ENCODE measurements at regions not wholly inside any gene's neighbourhood (a gene's known extent, or its start where the extent isn't known, plus 50 kb on each side); places are given as distances from the start of the nearest gene placed in this dataset.

DNA sequence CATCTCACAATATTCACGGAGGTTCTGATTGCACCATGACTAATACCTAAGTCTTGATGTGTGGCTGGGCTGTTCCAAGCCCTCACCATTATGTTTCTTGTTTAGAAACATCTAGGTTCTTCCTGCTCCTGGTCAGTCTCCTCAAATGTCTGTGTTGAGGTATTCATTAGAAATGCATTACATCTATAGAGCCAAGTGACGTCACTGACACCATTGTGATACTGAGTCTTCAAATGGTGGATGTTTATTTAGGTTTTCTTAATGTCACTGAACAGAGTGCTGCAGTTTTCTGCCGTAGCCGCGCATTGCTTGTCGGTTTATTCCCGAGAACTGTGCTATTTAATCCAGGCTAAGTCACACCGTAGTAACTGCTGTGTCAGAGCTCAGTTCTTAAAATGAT, 142.4 kb upstream of the SPACA7 start:
- no peaks in the 10 kb centered on the region for H3K36me3 ChIP-seq (ENCODE audit: control insufficient read depth, insufficient read depth, low read length)
- H3K9me3 ChIP-seq (ENCODE audit: control insufficient read depth, low read length): no peaks in the 10 kb centered on the region
- no peaks in the 10 kb centered on the region for H3K4me1 ChIP-seq (ENCODE audit: control insufficient read depth, insufficient read depth, low read length)
- H3K27ac ChIP-seq (ENCODE audit: insufficient read depth, low read depth, low read length, poor library complexity, severe bottlenecking): no peak overlapping the region
- no peak overlapping the region for H3K4me3 ChIP-seq (ENCODE audit: insufficient read depth, low read depth, low read length)
- 94 to 96% methylated on average over 8 of the region's 8 CpGs for WGBS, 2 experiments
- H3K27me3 ChIP-seq (ENCODE audit: control insufficient read depth, insufficient read depth, low read length, poor library complexity, severe bottlenecking): no peaks in the 10 kb centered on the region

DNA sequence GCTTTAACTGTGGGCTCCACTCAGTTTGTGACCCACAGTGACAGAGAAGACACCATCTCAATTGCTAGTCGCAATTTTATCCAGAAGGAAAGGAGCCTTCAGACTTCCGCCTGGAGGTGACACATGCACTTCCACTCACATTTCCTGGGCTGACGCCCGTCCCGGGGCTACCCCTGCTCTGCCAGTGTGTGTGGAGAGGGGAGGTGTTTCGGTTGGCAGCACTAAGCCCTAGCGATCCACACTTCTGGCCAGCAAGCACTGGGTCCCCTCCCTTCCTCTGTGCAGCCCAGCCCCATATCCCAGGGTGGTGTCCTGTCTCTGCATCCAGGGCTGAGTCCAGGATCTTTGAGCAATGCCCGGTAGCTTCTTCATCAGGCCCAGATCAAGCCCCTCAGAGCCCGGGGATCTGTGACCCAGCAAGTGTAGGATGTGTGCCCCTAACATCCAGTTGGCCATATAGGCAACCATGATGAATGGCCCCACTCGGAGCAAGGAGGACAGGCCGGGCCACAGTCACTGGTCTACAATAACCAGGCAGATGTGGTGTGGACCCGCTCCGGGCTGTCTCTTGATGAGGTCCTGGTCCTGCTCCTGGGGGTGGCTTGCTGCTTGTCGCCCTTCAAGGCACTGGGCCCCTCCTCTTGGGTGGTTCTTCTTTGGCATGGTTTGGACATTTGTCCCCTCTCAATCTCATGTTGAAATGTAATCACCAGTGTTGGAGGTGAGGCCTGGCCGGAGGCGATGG, 141.9 kb upstream of the SPACA7 start:
- Histone ChIP-seq H3K4me3 (ENCODE audit: insufficient read depth, low read depth, low read length) (no peak overlapping the region), H3K4me1 (ENCODE audit: control insufficient read depth, insufficient read depth, low read length) (no peaks in the 10 kb centered on the region), H3K27ac (ENCODE audit: insufficient read depth, low read depth, low read length, poor library complexity, severe bottlenecking) (no peak overlapping the region), H3K27me3 (ENCODE audit: control insufficient read depth, insufficient read depth, low read length, poor library complexity, severe bottlenecking) (no peaks in the 10 kb centered on the region), H3K36me3 (ENCODE audit: control insufficient read depth, insufficient read depth, low read length) (no peaks in the 10 kb centered on the region), H3K9me3 (ENCODE audit: control insufficient read depth, low read length) (no peaks in the 10 kb centered on the region)
- WGBS, 2 experiments: 91 to 93% methylated on average over 16 of the region's 16 CpGs

DNA sequence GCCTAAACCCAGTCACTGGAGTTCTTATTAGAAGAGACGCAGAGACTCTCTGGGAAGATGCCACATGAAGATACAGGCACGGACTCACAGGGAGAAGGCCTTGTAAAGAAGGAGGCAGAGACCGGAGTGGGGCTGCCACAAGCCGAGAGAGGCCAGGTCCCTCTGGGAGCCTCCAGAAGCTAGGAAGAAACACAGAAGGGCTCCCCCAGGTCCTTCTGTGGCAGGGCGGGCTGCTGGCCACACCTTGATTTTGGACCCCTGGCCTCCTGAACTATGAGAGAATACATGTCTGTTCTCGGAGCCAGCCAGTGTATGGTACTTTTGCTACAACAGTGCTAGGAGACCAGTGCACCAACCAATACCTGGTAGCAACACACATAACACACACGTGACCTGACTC, 140.1 kb upstream of the SPACA7 start:
- Histone ChIP-seq H3K27ac (ENCODE audit: insufficient read depth, low read depth, low read length, poor library complexity, severe bottlenecking) (no peak overlapping the region), H3K27me3 (ENCODE audit: control insufficient read depth, insufficient read depth, low read length, poor library complexity, severe bottlenecking) (no peaks in the 10 kb centered on the region), H3K36me3 (ENCODE audit: control insufficient read depth, insufficient read depth, low read length) (no peaks in the 10 kb centered on the region), H3K4me1 (ENCODE audit: control insufficient read depth, insufficient read depth, low read length) (no peaks in the 10 kb centered on the region), H3K4me3 (ENCODE audit: insufficient read depth, low read depth, low read length) (no peak overlapping the region), H3K9me3 (ENCODE audit: control insufficient read depth, low read length) (no peaks in the 10 kb centered on the region)
- 87 to 89% methylated on average over 7 of the region's 7 CpGs for WGBS, 2 experiments

DNA sequence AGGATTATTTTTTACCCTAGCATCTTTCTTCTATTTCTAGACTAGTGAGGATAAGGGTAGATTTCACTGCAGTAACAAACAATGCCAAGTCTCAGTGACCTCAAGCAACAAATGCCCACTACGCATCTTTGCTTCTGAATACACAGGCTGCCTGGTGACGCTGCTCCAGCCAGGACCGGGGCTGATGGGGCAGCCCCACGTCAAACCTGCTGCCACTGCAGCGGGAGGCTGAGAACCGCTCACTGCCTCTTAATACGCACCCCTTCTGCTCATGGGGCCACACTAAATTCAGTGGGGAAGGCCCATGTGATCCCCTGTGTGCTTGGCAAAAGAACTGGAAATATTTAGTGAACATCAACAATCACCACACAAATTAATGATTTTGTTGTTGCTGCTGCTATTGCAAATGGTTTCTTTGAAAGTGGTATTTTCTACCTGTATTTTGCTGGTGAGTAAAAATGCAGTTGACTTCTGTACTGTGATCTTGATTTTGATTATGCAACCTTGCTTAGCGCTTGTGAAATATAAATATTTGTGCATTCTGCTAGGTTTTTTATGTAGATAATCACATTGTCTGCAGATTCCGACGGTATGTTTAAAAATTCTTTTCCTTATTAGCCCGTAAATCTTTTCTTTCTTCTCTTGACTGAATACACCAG, 139.5 kb upstream of the SPACA7 start:
- no peaks in the 10 kb centered on the region for H3K36me3 ChIP-seq (ENCODE audit: control insufficient read depth, insufficient read depth, low read length)
- WGBS, 2 experiments: 95 to 97% methylated on average over 11 of the region's 11 CpGs
- H3K4me3 ChIP-seq (ENCODE audit: insufficient read depth, low read depth, low read length): no peak overlapping the region
- H3K27ac ChIP-seq (ENCODE audit: insufficient read depth, low read depth, low read length, poor library complexity, severe bottlenecking): no peak overlapping the region
- H3K4me1 ChIP-seq (ENCODE audit: control insufficient read depth, insufficient read depth, low read length): no peaks in the 10 kb centered on the region
- H3K9me3 ChIP-seq (ENCODE audit: control insufficient read depth, low read length): no peaks in the 10 kb centered on the region
- no peaks in the 10 kb centered on the region for H3K27me3 ChIP-seq (ENCODE audit: control insufficient read depth, insufficient read depth, low read length, poor library complexity, severe bottlenecking)

DNA sequence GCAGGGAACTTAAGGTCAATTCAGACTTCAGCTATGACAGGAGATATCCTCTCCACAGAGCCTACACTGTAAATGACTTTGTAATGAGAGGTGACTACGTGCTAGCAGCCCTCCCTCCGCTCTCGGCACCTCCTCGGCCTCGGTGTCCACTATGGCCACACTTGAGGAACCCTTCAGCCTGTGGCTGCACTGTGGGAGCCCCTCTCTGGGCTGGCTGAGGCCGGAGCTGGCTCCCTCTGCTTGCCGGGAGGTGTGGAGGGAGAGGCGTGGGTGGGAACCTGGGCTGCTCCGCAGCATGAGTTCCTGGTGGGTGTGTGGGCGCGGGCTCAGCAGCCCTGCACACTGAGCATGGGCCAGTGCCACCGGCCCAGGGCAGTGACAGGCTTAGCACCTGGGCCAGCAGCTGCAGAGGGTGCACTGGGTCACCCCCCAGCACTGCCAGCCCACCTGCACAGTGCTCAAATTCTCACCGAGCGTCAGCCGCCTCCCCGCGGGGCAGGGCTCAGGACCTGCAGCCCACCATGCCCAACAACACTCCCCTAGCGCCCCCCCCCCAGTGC, 137.6 kb upstream of the SPACA7 start:
- Histone ChIP-seq H3K4me3 (ENCODE audit: insufficient read depth, low read depth, low read length) (no peak overlapping the region), H3K4me1 (ENCODE audit: control insufficient read depth, insufficient read depth, low read length) (no peaks in the 10 kb centered on the region), H3K27ac (ENCODE audit: insufficient read depth, low read depth, low read length, poor library complexity, severe bottlenecking) (no peak overlapping the region), H3K27me3 (ENCODE audit: control insufficient read depth, insufficient read depth, low read length, poor library complexity, severe bottlenecking) (no peaks in the 10 kb centered on the region), H3K9me3 (ENCODE audit: control insufficient read depth, low read length) (no peaks in the 10 kb centered on the region), H3K36me3 (ENCODE audit: control insufficient read depth, insufficient read depth, low read length) (no peaks in the 10 kb centered on the region)
- WGBS, 2 experiments: 92 to 93% methylated on average over 17 of the region's 18 CpGs

DNA sequence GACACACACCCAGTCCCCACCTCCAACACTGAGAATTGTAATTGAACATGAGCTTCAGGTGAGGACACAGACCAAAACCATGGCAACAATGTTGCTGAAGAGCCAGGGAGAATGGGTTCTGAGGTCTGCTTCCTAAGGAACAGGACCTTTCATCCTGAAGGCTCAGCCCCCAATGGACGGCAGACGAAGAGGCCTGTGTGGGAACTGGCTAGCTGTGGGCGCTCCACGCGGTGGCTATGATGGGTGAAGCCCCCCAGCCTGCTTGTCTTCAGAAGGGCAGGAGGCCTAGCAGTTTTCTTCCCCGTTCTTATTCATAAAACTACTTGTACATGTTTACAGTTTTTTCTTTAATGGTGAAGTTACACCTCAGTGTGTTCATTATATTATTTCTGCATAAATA, 136.1 kb upstream of the SPACA7 start:
- Histone ChIP-seq H3K27ac (ENCODE audit: insufficient read depth, low read depth, low read length, poor library complexity, severe bottlenecking) (no peak overlapping the region), H3K4me3 (ENCODE audit: insufficient read depth, low read depth, low read length) (no peak overlapping the region), H3K9me3 (ENCODE audit: control insufficient read depth, low read length) (no peaks in the 10 kb centered on the region), H3K36me3 (ENCODE audit: control insufficient read depth, insufficient read depth, low read length) (no peaks in the 10 kb centered on the region), H3K27me3 (ENCODE audit: control insufficient read depth, insufficient read depth, low read length, poor library complexity, severe bottlenecking) (no peaks in the 10 kb centered on the region), H3K4me1 (ENCODE audit: control insufficient read depth, insufficient read depth, low read length) (no peaks in the 10 kb centered on the region)
- 87 to 88% methylated on average over 5 to 6 of the region's 6 CpGs for WGBS, 2 experiments

DNA sequence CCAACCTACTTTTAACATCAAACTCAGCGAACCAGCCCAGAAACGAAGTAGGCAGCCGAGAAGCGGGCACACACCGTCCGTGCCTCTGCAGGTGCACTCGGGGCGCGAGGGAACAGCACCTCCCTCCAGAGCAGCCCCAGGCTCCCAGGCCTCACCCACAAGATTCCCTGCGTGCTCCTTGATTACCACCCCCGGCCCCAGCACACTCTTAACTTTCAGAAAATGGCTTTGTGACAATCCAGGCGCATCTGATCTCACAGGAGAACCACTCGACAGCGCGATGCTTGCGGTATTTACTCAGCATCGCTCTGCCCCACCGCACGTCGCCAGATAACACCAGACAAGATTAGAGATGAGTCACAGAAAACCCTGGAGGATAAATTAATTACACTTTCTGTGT, 134.9 kb upstream of the SPACA7 start:
- Histone ChIP-seq H3K9me3 (ENCODE audit: control insufficient read depth, low read length) (no peaks in the 10 kb centered on the region), H3K27me3 (ENCODE audit: control insufficient read depth, insufficient read depth, low read length, poor library complexity, severe bottlenecking) (no peaks in the 10 kb centered on the region), H3K36me3 (ENCODE audit: control insufficient read depth, insufficient read depth, low read length) (no peaks in the 10 kb centered on the region), H3K4me1 (ENCODE audit: control insufficient read depth, insufficient read depth, low read length) (no peaks in the 10 kb centered on the region), H3K27ac (ENCODE audit: insufficient read depth, low read depth, low read length, poor library complexity, severe bottlenecking) (no peak overlapping the region), H3K4me3 (ENCODE audit: insufficient read depth, low read depth, low read length) (no peak overlapping the region)
- WGBS, 2 experiments: 88% methylated on average over 20 of the region's 20 CpGs

DNA sequence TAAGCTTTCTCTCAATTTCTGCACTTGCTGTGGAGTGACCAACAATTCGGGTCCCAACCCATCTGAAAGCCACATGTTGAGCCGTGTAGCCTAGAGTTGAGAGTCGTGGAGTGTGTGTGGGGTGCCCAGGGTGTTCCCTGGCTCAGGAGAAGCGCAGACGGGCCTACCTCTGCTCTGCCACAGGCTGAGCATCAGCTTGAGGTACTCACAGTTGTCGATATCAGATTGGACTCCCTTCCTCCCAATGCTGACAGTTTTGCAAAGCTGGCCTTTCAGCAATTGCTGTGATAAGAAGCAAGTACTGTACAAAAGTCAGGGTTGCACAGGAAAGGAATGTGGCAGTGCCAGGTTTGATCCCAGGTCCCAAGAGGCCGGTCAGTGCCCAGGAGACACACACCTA, 133.4 kb upstream of the SPACA7 start:
- Histone ChIP-seq H3K27me3 (ENCODE audit: control insufficient read depth, insufficient read depth, low read length, poor library complexity, severe bottlenecking) (no peaks in the 10 kb centered on the region), H3K4me3 (ENCODE audit: insufficient read depth, low read depth, low read length) (no peak overlapping the region), H3K4me1 (ENCODE audit: control insufficient read depth, insufficient read depth, low read length) (no peaks in the 10 kb centered on the region), H3K27ac (ENCODE audit: insufficient read depth, low read depth, low read length, poor library complexity, severe bottlenecking) (no peak overlapping the region), H3K36me3 (ENCODE audit: control insufficient read depth, insufficient read depth, low read length) (no peaks in the 10 kb centered on the region), H3K9me3 (ENCODE audit: control insufficient read depth, low read length) (no peaks in the 10 kb centered on the region)
- WGBS, 2 experiments: 93 to 94% methylated on average over 7 of the region's 7 CpGs

DNA sequence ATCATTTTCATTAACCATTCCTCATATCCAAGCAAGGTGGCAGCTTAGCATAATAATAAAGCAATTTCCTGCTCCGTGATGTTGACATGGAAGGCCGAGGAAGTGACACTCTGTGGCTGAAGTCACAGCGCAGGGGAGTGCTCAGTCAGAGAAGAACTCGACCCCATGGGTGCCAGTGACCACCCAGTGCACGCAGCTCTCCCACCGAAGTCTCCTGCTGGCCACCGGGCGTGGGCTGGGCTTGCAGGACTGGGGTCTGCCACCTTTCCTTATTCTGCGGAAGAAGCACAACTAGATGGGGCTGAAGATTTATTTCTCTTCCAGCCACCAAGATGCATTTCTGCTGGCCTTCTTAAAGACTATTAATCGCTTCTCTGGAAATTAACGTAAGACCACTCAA, 132.1 kb upstream of the SPACA7 start:
- no peak overlapping the region for H3K4me3 ChIP-seq (ENCODE audit: insufficient read depth, low read depth, low read length)
- H3K9me3 ChIP-seq (ENCODE audit: control insufficient read depth, low read length): no peaks in the 10 kb centered on the region
- no peaks in the 10 kb centered on the region for H3K27me3 ChIP-seq (ENCODE audit: control insufficient read depth, insufficient read depth, low read length, poor library complexity, severe bottlenecking)
- no peaks in the 10 kb centered on the region for H3K4me1 ChIP-seq (ENCODE audit: control insufficient read depth, insufficient read depth, low read length)
- H3K36me3 ChIP-seq (ENCODE audit: control insufficient read depth, insufficient read depth, low read length): no peaks in the 10 kb centered on the region
- no peak overlapping the region for H3K27ac ChIP-seq (ENCODE audit: insufficient read depth, low read depth, low read length, poor library complexity, severe bottlenecking)
- 87 to 90% methylated on average over 11 of the region's 11 CpGs for WGBS, 2 experiments

DNA sequence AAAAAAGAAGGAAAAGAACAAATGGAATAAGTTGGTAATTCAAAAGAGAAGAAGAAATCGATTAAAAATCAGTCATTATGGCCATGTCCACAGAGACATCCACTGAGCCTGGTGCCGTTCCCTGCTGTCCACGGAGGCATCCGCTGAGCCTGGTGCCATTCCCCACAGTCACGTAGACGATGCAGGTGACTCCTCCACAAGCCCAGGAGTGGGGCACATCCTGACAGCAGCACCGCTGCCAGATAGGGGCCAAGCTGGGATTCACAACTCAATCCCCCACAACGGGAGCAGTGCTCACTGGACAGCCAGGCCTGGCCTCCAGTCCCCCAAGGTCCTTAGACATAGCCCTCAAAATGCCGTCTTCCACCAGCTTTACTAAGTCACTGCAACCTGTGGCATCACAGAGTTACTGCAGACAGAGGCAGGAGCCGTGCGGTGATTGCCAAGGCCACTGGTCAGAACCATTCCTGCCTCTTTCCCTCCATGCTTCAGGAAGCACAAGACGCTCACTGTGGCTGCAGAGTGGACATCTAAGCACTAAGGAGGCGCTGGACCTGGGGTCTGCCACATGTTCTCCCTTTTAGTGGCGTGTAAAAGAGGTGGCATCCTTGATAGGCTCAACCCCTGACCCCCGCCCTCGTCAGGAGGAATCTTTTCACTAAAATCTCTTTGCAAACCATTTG, 131.5 kb upstream of the SPACA7 start:
- Histone ChIP-seq H3K27me3 (ENCODE audit: control insufficient read depth, insufficient read depth, low read length, poor library complexity, severe bottlenecking) (no peaks in the 10 kb centered on the region), H3K27ac (ENCODE audit: insufficient read depth, low read depth, low read length, poor library complexity, severe bottlenecking) (no peak overlapping the region), H3K4me3 (ENCODE audit: insufficient read depth, low read depth, low read length) (no peak overlapping the region), H3K36me3 (ENCODE audit: control insufficient read depth, insufficient read depth, low read length) (no peaks in the 10 kb centered on the region), H3K9me3 (ENCODE audit: control insufficient read depth, low read length) (no peaks in the 10 kb centered on the region), H3K4me1 (ENCODE audit: control insufficient read depth, insufficient read depth, low read length) (no peaks in the 10 kb centered on the region)
- 94 to 95% methylated on average over 16 of the region's 16 CpGs for WGBS, 2 experiments

All from ectodermal cell (in vitro differentiated cells).